ENCODE measurements at regions not wholly inside any gene's neighbourhood (a gene's known extent, or its start where the extent isn't known, plus 50 kb on each side); places are given as distances from the start of the nearest gene placed in this dataset.

GRCh38 chr7:81600608-81601007 is 169.2 kb downstream of the HGF start:
- Histone ChIP-seq H3K4me3 (ENCODE audit: low read depth in 1 of 3, low read length in 3 of 3) (no peak overlapping the region), H3K9me3 (ENCODE audit: control insufficient read depth in 2 of 2, insufficient read depth in 1 of 2, low read depth in 1 of 2, low read length in 1 of 2) (no peaks in the 10 kb centered on the region), H3K4me1 (ENCODE audit: control insufficient read depth in 3 of 3, insufficient read depth in 2 of 3, low read depth in 1 of 3, low read length in 2 of 3) (no peaks in the 10 kb centered on the region), H3K27me3 (ENCODE audit: control insufficient read depth in 3 of 3, insufficient read depth in 3 of 3, low read length in 3 of 3) (no peaks in the 10 kb centered on the region), H3K36me3 (ENCODE audit: control insufficient read depth in 3 of 3, insufficient read depth in 2 of 3, low read depth in 1 of 3, low read length in 3 of 3) (no peaks in the 10 kb centered on the region), H3K27ac (ENCODE audit: low read depth in 1 of 3, low read length in 2 of 3) (no peak overlapping the region)
- FAIRE-seq (no peak), DNase-seq (no peak)
- 63 to 90% (median 84%) methylated on average over 2 of the region's 2 CpGs for WGBS, 3 donors

GRCh38 chr7:81598951-81599350 is 170.9 kb downstream of the HGF start:
- no peak overlapping the region for H3K4me3 ChIP-seq (ENCODE audit: low read depth in 1 of 3, low read length in 3 of 3)
- H3K27ac ChIP-seq (ENCODE audit: low read depth in 1 of 3, low read length in 2 of 3) = no peak overlapping the region
- no peaks in the 10 kb centered on the region for H3K4me1 ChIP-seq (ENCODE audit: control insufficient read depth in 3 of 3, insufficient read depth in 2 of 3, low read depth in 1 of 3, low read length in 2 of 3)
- FAIRE-seq = no peak
- no peaks in the 10 kb centered on the region for H3K27me3 ChIP-seq (ENCODE audit: control insufficient read depth in 3 of 3, insufficient read depth in 3 of 3, low read length in 3 of 3)
- WGBS, 3 donors = 74 to 86% (median 85%) methylated on average over 1 of the region's 1 CpG
- no peaks in the 10 kb centered on the region for H3K36me3 ChIP-seq (ENCODE audit: control insufficient read depth in 3 of 3, insufficient read depth in 2 of 3, low read depth in 1 of 3, low read length in 3 of 3)
- DNase-seq = no peak
- no peaks in the 10 kb centered on the region for H3K9me3 ChIP-seq (ENCODE audit: control insufficient read depth in 2 of 2, insufficient read depth in 1 of 2, low read depth in 1 of 2, low read length in 1 of 2)

- WGBS, 3 donors = 32 to 68% (median 34%) methylated on average over 1 of the region's 1 CpG
- H3K27me3 ChIP-seq (ENCODE audit: control insufficient read depth in 3 of 3, insufficient read depth in 3 of 3, low read length in 3 of 3) = no peaks in the 10 kb centered on the region
- H3K4me3 ChIP-seq (ENCODE audit: low read depth in 1 of 3, low read length in 3 of 3) = no peak overlapping the region
- FAIRE-seq (no peak), DNase-seq (no peak)
- H3K36me3 ChIP-seq (ENCODE audit: control insufficient read depth in 3 of 3, insufficient read depth in 2 of 3, low read depth in 1 of 3, low read length in 3 of 3) = no peaks in the 10 kb centered on the region
- H3K4me1 ChIP-seq (ENCODE audit: control insufficient read depth in 3 of 3, insufficient read depth in 2 of 3, low read depth in 1 of 3, low read length in 2 of 3) = no peaks in the 10 kb centered on the region
- no peak overlapping the region for H3K27ac ChIP-seq (ENCODE audit: low read depth in 1 of 3, low read length in 2 of 3)
- H3K9me3 ChIP-seq (ENCODE audit: control insufficient read depth in 2 of 2, insufficient read depth in 1 of 2, low read depth in 1 of 2, low read length in 1 of 2) = no peaks in the 10 kb centered on the region
Measured at GRCh38 chr7:81594767-81595166, 175.1 kb downstream of the HGF start.

GRCh38 chr7:81590131-81590530 is 179.7 kb downstream of the HGF start:
- 66 to 80% (median 79%) methylated on average over 5 of the region's 5 CpGs for WGBS, 3 donors
- H3K9me3 ChIP-seq (ENCODE audit: control insufficient read depth in 2 of 2, insufficient read depth in 1 of 2, low read depth in 1 of 2, low read length in 1 of 2) = no peaks in the 10 kb centered on the region
- no peaks in the 10 kb centered on the region for H3K4me1 ChIP-seq (ENCODE audit: control insufficient read depth in 3 of 3, insufficient read depth in 2 of 3, low read depth in 1 of 3, low read length in 2 of 3)
- H3K27me3 ChIP-seq (ENCODE audit: control insufficient read depth in 3 of 3, insufficient read depth in 3 of 3, low read length in 3 of 3) = no peaks in the 10 kb centered on the region
- DNase-seq (no peak), FAIRE-seq (no peak)
- H3K4me3 ChIP-seq (ENCODE audit: low read depth in 1 of 3, low read length in 3 of 3) = no peak overlapping the region
- H3K36me3 ChIP-seq (ENCODE audit: control insufficient read depth in 3 of 3, insufficient read depth in 2 of 3, low read depth in 1 of 3, low read length in 3 of 3) = no peaks in the 10 kb centered on the region
- no peak overlapping the region for H3K27ac ChIP-seq (ENCODE audit: low read depth in 1 of 3, low read length in 2 of 3)

- FAIRE-seq = no peak
- 46 to 61% (median 52%) methylated on average over 4 of the region's 4 CpGs for WGBS, 3 donors
Measured at GRCh38 chr7:81584667-81585066, 185.2 kb downstream of the HGF start.

GRCh38 chr7:81583882-81584533 is 185.8 kb downstream of the HGF start:
- Histone ChIP-seq H3K27me3 (ENCODE audit: control insufficient read depth in 3 of 3, insufficient read depth in 3 of 3, low read length in 3 of 3) (no peaks in the 10 kb centered on the region), H3K27ac (ENCODE audit: low read depth in 1 of 3, low read length in 2 of 3) (no peak overlapping the region), H3K9me3 (ENCODE audit: control insufficient read depth in 2 of 2, insufficient read depth in 1 of 2, low read depth in 1 of 2, low read length in 1 of 2) (no peaks in the 10 kb centered on the region), H3K36me3 (ENCODE audit: control insufficient read depth in 3 of 3, insufficient read depth in 2 of 3, low read depth in 1 of 3, low read length in 3 of 3) (no peaks in the 10 kb centered on the region), H3K4me1 (ENCODE audit: control insufficient read depth in 3 of 3, insufficient read depth in 2 of 3, low read depth in 1 of 3, low read length in 2 of 3) (no peaks in the 10 kb centered on the region), H3K4me3 (ENCODE audit: low read depth in 1 of 3, low read length in 3 of 3) (no peak overlapping the region)
- no peak for DNase-seq
- 69 to 78% (median 74%) methylated on average over 2 of the region's 2 CpGs for WGBS, 3 donors
- no peak for FAIRE-seq

More at GRCh38 chr7:81584667-81585066, 185.2 kb downstream of the HGF start:
- no peak overlapping the region for H3K4me3 ChIP-seq (ENCODE audit: low read depth in 1 of 3, low read length in 3 of 3)
- DNase-seq = no peak
- no peaks in the 10 kb centered on the region for H3K4me1 ChIP-seq (ENCODE audit: control insufficient read depth in 3 of 3, insufficient read depth in 2 of 3, low read depth in 1 of 3, low read length in 2 of 3)
- H3K27ac ChIP-seq (ENCODE audit: low read depth in 1 of 3, low read length in 2 of 3) = no peak overlapping the region
- no peaks in the 10 kb centered on the region for H3K36me3 ChIP-seq (ENCODE audit: control insufficient read depth in 3 of 3, insufficient read depth in 2 of 3, low read depth in 1 of 3, low read length in 3 of 3)
- H3K9me3 ChIP-seq (ENCODE audit: control insufficient read depth in 2 of 2, insufficient read depth in 1 of 2, low read depth in 1 of 2, low read length in 1 of 2) = no peaks in the 10 kb centered on the region
- H3K27me3 ChIP-seq (ENCODE audit: control insufficient read depth in 3 of 3, insufficient read depth in 3 of 3, low read length in 3 of 3) = no peaks in the 10 kb centered on the region

- FAIRE-seq = no peak
Measured at GRCh38 chr7:81583090-81583489, 186.8 kb downstream of the HGF start.

GRCh38 chr7:81577642-81578340 is 192.1 kb downstream of the HGF start:
- Histone ChIP-seq H3K27ac (ENCODE audit: low read depth in 1 of 3, low read length in 2 of 3) (no peak overlapping the region), H3K4me1 (ENCODE audit: control insufficient read depth in 3 of 3, insufficient read depth in 2 of 3, low read depth in 1 of 3, low read length in 2 of 3) (no peaks in the 10 kb centered on the region), H3K36me3 (ENCODE audit: control insufficient read depth in 3 of 3, insufficient read depth in 2 of 3, low read depth in 1 of 3, low read length in 3 of 3) (no peaks in the 10 kb centered on the region), H3K9me3 (ENCODE audit: control insufficient read depth in 2 of 2, insufficient read depth in 1 of 2, low read depth in 1 of 2, low read length in 1 of 2) (no peaks in the 10 kb centered on the region), H3K4me3 (ENCODE audit: low read depth in 1 of 3, low read length in 3 of 3) (no peak overlapping the region), H3K27me3 (ENCODE audit: control insufficient read depth in 3 of 3, insufficient read depth in 3 of 3, low read length in 3 of 3) (no peaks in the 10 kb centered on the region)
- FAIRE-seq = no peak
- no peak for DNase-seq
- 59 to 79% (median 62%) methylated on average over 2 of the region's 2 CpGs for WGBS, 3 donors

More at GRCh38 chr7:81583090-81583489, 186.8 kb downstream of the HGF start:
- Histone ChIP-seq H3K36me3 (ENCODE audit: control insufficient read depth in 3 of 3, insufficient read depth in 2 of 3, low read depth in 1 of 3, low read length in 3 of 3) (no peaks in the 10 kb centered on the region), H3K27me3 (ENCODE audit: control insufficient read depth in 3 of 3, insufficient read depth in 3 of 3, low read length in 3 of 3) (no peaks in the 10 kb centered on the region), H3K4me1 (ENCODE audit: control insufficient read depth in 3 of 3, insufficient read depth in 2 of 3, low read depth in 1 of 3, low read length in 2 of 3) (no peaks in the 10 kb centered on the region), H3K4me3 (ENCODE audit: low read depth in 1 of 3, low read length in 3 of 3) (no peak overlapping the region), H3K9me3 (ENCODE audit: control insufficient read depth in 2 of 2, insufficient read depth in 1 of 2, low read depth in 1 of 2, low read length in 1 of 2) (no peaks in the 10 kb centered on the region), H3K27ac (ENCODE audit: low read depth in 1 of 3, low read length in 2 of 3) (no peak overlapping the region)
- no peak for DNase-seq
- 35 to 73% (median 38%) methylated on average over 1 of the region's 1 CpG for WGBS, 3 donors
